ENCODE measurements at regions not wholly inside any gene's neighbourhood (a gene's known extent, or its start where the extent isn't known, plus 50 kb on each side); places are given as distances from the start of the nearest gene placed in this dataset.

GRCh38 chr1:199629624-199630023, 397.9 kb upstream of the NR5A2 start:
- no peak for DNase-seq (ENCODE audit: low spot score)

GRCh38 chr1:199639453-199639852, 388.1 kb upstream of the NR5A2 start:
- DNase-seq (ENCODE audit: low spot score) = no peak

DNA sequence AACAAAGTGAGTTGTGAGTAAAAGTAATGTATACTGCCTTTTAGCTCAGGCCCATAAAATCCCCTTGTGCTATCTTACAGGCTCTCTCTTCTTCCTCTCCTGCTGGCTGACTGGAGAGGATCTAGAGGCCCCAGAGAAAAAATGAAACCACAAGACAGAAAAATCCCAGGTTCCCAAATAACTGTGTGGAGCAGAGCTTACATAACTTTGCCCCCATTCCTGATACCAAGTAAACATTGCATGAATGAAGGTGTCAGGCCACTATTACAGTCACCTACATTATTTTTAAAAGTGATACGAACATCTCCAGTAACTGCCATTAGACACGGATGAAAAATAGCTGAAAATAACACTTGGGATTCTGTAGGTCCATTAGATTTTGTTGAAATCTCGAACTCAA, 386.0 kb upstream of the NR5A2 start:
- no peak for DNase-seq (ENCODE audit: low spot score)

DNA sequence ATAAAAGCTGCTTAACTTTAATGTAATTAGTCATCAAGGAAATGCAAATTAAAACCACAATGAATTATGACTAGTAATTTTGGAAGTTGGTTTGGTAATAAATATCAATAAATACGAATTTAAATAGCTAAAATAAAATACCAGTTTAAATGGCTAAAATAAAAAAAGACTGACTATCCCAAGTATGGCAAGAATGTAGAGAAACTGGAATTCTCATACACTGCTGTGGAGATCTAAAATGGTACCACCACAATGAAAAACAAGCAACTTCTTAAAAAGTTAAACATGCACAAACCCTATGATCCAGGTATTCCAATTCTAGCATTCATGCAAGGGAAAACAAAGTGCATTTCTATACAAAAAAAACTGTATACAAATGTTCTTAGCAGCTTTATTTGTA, 382.6 kb upstream of the NR5A2 start:
- DNase-seq (ENCODE audit: low spot score) = no peak

GRCh38 chr1:199646761-199647160, 380.7 kb upstream of the NR5A2 start:
- DNase-seq (ENCODE audit: low spot score) = peak; percentile 5

GRCh38 chr1:199657449-199657848, 370.1 kb upstream of the NR5A2 start:
- DNase-seq (ENCODE audit: low spot score) = no peak

DNA sequence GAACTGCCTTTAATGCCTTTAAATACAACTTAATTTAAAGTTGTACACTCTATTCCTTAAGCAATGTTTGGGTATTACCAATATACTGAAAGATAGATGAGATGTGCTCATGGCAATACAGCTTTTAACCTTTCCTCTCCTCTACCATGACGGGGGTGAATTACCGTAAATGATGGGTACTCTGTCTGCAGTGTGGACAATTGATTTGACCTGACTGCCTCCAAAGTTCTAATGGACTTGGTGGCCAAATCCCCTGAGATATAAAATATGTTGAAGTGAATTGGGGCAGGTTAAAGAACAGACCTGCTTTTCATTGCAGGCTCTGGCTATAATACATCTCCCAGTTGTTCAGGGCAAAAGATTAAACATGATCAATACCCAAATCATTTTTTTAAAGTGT, 367.4 kb upstream of the NR5A2 start:
- no peak for DNase-seq (ENCODE audit: low spot score)

- DNase-seq (ENCODE audit: low spot score) = no peak
Observed at GRCh38 chr1:199665371-199665770, 362.1 kb upstream of the NR5A2 start.

DNA sequence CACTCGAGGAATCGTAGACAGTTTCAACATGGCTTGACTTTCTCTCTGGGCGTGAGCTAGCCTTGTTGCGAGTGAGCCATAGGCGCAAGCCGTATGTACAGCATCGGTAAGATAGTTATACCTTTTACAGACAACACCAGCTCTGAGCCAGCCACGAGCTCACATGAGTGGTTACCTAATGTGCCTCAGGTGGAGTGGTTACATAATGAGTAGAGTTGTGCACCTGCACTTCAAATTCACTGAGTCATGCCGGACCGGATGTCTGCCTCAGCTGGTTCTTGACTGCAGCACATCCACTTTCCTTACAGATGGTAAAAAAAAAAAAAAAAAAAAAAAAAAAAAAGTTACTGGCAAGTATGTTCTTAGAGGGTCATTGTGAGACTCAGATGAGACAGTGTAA, 360.4 kb upstream of the NR5A2 start:
- DNase-seq (ENCODE audit: low spot score) = no peak

DNA sequence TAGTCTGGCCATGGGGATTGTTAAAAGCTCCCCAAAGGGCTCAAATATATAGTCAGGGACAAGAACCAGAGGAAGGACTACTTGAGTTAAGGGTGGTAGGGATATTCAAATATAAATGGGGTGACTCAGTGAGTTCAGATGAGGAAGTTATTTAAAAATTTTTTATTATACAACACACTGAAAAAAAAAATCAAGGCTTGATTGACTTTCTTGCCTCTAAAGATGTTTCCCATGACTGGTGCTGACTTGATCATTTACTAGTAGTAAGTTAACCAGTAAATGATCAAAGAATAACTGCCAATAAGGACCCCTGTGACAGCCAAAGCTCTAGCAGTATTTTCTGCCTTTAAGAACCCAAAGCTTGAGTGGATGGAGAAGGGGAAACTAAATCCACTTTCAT, 357.6 kb upstream of the NR5A2 start:
- DNase-seq (ENCODE audit: low spot score) = no peak

- DNase-seq (ENCODE audit: low spot score) = no peak
Observed at GRCh38 chr1:199671684-199672083, 355.8 kb upstream of the NR5A2 start.

DNA sequence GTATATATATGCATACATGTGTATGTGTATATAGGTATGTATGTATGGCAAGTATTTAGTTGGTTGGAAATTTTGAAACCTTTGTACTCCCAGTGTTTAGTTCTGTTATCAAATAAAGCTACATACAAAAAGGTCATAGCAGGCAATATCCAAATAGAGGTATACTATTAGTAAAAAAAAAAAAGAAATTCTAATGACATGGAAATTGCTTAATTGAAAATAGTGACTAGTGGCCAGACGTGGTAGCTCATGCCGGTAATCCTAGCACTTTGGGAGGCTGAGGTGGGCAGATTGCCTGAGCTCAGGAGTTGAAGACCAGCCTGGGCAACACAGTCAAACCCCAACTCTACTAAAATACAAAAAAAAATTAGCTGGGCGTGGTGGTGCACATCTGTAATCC, 351.6 kb upstream of the NR5A2 start:
- DNase-seq (ENCODE audit: low spot score) = no peak

DNA sequence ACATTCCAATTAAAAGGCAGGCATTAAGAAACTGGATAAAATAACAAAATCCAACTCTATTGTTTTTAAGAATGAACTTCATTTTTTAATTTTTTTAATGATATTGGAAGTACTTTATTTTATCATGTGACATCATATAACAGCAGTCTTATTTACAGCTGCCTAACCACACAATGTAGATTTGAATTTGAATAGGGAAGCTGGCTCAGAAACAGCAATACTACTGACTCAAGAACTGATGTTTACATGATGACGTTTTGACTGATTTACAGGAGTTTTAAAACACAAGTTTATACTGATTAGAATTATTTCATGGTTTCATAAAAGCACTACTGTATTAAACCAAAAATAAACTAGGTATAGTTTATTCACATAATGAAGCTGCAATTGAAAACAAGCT, 348.7 kb upstream of the NR5A2 start:
- no peak for DNase-seq (ENCODE audit: low spot score)

DNA sequence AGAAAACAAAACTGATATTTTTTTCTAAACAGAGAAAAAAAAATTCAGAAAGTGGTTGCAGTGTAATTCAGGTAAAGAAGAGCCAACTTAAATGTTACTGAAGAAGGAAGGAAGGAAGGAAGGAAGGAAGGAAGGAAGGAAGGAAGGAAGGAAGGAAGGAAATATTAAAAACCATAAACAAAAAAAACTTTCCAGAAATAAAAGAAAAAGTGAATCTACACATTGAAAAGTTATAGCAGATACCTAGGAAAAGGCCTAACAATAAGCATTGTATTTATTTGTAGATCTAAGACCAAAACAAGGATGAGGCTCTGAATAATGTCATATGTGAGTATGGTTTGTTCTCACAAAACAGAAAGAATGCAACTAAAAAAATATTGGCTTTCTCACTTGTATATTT, 345.4 kb upstream of the NR5A2 start:
- DNase-seq (ENCODE audit: low spot score) = no peak

DNA sequence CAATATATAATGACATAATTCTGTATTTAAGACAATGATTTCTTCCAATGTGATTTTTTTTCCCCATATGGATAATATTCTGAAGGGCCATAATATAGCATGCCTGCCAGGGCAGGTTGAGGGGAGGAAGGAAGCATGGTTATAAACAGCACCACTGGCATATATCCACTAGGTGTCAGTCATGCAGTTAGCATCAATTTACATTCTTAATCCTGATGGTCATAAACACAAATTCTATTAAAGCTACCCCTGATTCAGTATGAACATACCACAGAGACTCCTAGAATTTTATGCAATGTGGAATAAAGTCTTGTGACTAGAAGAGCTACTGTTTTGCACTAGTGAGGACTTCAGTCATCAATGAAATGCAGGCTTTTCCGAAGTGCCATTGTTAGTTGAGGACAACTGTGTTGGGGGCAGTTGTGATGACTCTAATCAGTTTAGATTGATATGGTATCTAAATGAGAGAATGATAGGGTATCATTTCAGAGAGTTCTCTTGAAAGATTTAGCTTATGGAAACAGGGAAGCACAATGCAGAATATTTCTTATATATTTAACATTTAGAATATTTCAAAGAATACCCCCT, 342.7 kb upstream of the NR5A2 start:
- DNase-seq (ENCODE audit: low spot score) = peak; percentile 49

GRCh38 chr1:199685369-199685768, 342.1 kb upstream of the NR5A2 start:
- DNase-seq (ENCODE audit: low spot score) = peak; percentile 13

DNA sequence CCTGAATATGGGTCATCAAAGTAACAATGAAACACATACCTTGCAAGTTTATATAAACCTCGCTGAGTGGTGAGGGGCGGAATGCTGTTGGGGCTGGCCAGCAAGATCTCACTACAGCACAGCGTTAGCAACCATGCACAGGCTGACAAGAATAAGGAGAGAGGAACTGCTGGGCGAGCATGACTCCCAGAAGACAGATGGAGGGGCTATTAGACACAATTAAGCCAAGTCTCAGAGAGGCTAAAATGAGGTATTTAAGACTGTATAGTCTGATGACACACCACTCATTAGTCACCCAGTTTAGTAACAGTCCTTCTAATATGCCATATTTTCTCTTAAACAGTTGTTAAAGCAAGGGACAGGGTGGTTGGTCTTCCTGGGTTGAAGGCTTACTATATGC, 340.2 kb upstream of the NR5A2 start:
- DNase-seq (ENCODE audit: low spot score) = peak; percentile 3

- no peak for DNase-seq (ENCODE audit: low spot score)
Observed at GRCh38 chr1:199688133-199688676, 339.3 kb upstream of the NR5A2 start.

DNA sequence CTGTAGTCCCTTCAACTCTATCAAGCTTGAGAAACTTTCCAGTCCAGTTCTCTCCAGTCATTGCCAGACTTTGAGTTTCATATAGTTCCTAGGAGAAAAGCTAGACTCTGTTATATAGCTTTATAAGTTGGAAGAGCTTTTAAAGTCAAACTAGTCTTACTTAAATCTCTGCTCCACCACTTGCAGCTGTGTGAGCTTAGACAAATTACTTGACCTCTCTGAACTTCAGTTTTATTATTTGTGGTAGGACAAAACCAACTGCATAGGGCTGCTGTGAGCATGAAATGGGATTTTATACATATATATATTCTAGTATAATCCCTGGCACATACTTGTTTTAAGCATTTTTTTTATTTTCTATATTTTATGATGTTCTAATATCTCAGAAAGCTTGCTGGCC, 338.7 kb upstream of the NR5A2 start:
- no peak for DNase-seq (ENCODE audit: low spot score)

GRCh38 chr1:199690496-199690895, 337.0 kb upstream of the NR5A2 start:
- DNase-seq (ENCODE audit: low spot score) = no peak

DNA sequence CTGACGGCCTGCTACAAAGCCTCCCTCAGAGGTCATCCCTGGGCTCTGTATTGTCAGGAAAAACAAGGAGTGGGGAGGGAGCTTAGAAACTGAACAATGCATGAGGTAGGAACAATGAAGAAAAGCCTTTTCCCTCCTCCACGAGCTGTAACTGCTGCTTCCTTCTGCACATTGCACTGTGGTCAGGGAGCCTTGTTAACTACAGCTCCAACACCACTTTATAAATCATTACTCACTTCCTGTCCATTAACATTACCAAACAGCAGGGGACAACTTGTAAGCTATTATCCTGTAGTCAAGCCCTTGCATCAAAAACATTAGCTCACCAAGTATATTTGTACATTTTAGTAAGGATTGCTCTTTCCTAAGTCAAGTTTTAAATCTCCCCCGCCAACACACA, 336.0 kb upstream of the NR5A2 start:
- peak; percentile 5 for DNase-seq (ENCODE audit: low spot score)

DNA sequence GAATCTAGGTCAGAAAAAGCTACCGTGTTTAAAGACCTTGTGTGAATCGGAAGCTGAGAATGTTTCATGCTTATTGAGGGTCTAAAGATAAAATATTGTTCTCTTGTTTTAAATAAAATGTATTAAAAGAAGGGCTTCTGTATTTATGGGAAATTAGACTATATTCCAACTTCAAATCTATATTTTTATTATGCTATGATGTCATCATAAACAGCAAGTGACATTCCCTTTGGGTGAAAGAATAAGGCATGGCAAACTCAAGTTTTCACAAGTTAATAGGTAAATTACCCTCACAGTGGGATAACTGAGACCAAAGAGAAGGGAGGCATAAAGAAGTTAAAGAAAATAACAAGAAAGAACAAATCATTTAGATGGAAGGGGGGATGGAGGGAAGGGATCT, 333.8 kb upstream of the NR5A2 start:
- DNase-seq (ENCODE audit: low spot score) = no peak

- no peak for DNase-seq (ENCODE audit: low spot score)
Observed at GRCh38 chr1:199696225-199696624, 331.3 kb upstream of the NR5A2 start.

DNA sequence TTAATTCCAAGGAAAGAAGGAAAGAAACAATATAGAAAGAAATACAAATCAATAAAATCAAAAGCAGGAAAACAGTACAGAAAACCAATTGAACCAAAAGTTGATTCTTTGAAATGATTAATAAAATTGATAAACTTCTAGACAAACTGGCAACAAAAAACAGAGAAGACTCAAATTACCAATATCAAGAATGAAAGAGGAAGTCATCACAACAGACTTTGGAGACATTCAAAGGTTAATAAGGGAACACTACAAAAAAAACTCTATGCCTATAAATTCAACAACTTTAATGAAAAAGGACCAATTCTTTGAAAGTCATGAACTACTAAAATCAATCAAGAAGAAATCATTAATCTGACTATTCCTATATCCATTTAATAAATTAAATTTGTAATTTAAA, 329.3 kb upstream of the NR5A2 start:
- no peak for DNase-seq (ENCODE audit: low spot score)

DNA sequence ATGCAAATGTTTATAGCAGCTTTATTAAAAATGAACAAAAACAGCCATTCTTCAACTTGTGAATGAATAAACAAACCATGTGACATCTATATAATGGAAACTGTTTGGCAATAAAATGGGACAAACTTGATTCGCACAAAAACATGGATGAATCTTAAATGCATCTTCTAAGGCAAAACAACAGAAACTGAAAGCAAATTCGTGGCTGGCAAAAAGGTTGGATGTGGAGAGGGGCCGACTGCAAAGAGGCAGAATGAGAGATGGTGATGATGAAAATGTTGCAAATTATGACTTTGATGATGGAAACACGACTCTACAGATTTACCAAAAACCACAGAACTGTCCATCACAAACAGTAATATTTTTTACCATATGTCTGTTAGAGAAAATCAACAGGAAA, 327.0 kb upstream of the NR5A2 start:
- no peak for DNase-seq (ENCODE audit: low spot score)
